GM12878 (cell line): ENCODE measurements at regions not wholly inside any gene's neighbourhood (a gene's known extent, or its start where the extent isn't known, plus 50 kb on each side); places are given as distances from the start of the nearest gene placed in this dataset.

Source experiments
- CHD2 ChIP-seq: IDR thresholded peaks from 2 replicates; pipeline ENCODE4 v1.6.1; 2011; ENCODE audit warnings: low read depth, low read length, improper control_type of control experiment, borderline replicate concordance
- CHD4 ChIP-seq: fragments of 200-600 bp; sonication (generic); IDR thresholded peaks from 2 replicates; pipeline ENCODE4 v1.6.1; 2016; ENCODE audit warnings: mild to moderate bottlenecking
- FOXM1 ChIP-seq: IDR thresholded peaks from 2 replicates; pipeline ENCODE4 v1.6.1; 2012; ENCODE audit warnings: low read depth, mild to moderate bottlenecking, inconsistent platforms, low read length, moderate library complexity
- LARP7 ChIP-seq: fragments of 450-650 bp; IDR thresholded peaks from 2 replicates; pipeline ENCODE4 v1.6.1; 2017; ENCODE audit warnings: mild to moderate bottlenecking
- NFYA ChIP-seq: IDR thresholded peaks from 2 replicates; pipeline ENCODE4 v1.6.1; 2011; ENCODE audit warnings: low read depth, mild to moderate bottlenecking, low read length, improper control_type of control experiment, borderline replicate concordance
- SIX5 ChIP-seq: IDR thresholded peaks from 2 replicates; pipeline ENCODE4 v1.6.1; 2011; ENCODE audit warnings: mild to moderate bottlenecking, low read depth, low read length, moderate library complexity; ENCODE audit not compliant: severe bottlenecking
- SMAD5 ChIP-seq: IDR thresholded peaks from 2 replicates; pipeline ENCODE4 v1.6.1; 2016; ENCODE audit warnings: antibody characterized with exemption, low read depth
- WRNIP1 ChIP-seq: IDR thresholded peaks from 2 replicates; pipeline ENCODE4 v1.6.1; 2011; ENCODE audit warnings: low read depth, low read length, improper control_type of control experiment, borderline replicate concordance
- ZNF384 ChIP-seq: IDR thresholded peaks from 2 replicates; pipeline ENCODE4 v1.6.1; 2012; ENCODE audit warnings: low read depth, mild to moderate bottlenecking, low read length, improper control_type of control experiment, borderline replicate concordance
- ZNF622 ChIP-seq: fragments of 450-650 bp; IDR thresholded peaks from 2 replicates; pipeline ENCODE4 v1.6.1; 2017; ENCODE audit warnings: mild to moderate bottlenecking, inconsistent platforms
- ZZZ3 ChIP-seq: IDR thresholded peaks from 2 replicates; pipeline ENCODE4 v1.6.1; 2011; ENCODE audit warnings: low read depth; ENCODE audit not compliant: control insufficient read depth, insufficient read length
- TF ChIP-seq, protein P1 (sequence below): IDR thresholded peaks from 2 replicates; pipeline ENCODE4 v1.6.1; 2011; ENCODE audit warnings: mild to moderate bottlenecking, low read depth, low read length, moderate library complexity; ENCODE audit not compliant: insufficient replicate concordance
- TF ChIP-seq, protein P2 (sequence below): IDR thresholded peaks from 2 replicates; pipeline ENCODE4 v1.6.1; 2012; ENCODE audit warnings: low read depth, low read length, improper control_type of control experiment
- TF ChIP-seq, protein P3 (sequence below): IDR thresholded peaks from 2 replicates; pipeline ENCODE4 v1.6.1; 2011; ENCODE audit warnings: low read depth, low read length, improper control_type of control experiment, borderline replicate concordance
- TF ChIP-seq, protein P4 (sequence below): IDR thresholded peaks from 2 replicates; pipeline ENCODE4 v1.6.1; 2011; ENCODE audit warnings: borderline replicate concordance, low read depth, mild to moderate bottlenecking, moderate library complexity, mixed read lengths, low read length; ENCODE audit not compliant: insufficient read depth; ENCODE audit errors: extremely low read length
- TF ChIP-seq, protein P5 (sequence below): IDR thresholded peaks from 2 replicates; pipeline ENCODE4 v1.6.1; 2012; ENCODE audit warnings: low read depth, low read length, improper control_type of control experiment
- TF ChIP-seq, protein P6 (sequence below): fragments of 450-650 bp; IDR thresholded peaks from 2 replicates; pipeline ENCODE4 v1.6.1; 2017; ENCODE audit warnings: mild to moderate bottlenecking
- TF ChIP-seq, protein P7 (sequence below), 3 experiments: IDR thresholded peaks in 2 of 3; conservative IDR thresholded peaks in 1 of 3; 2 replicates each; pipeline ENCODE4 v1.5.1; 2011; ENCODE audit warnings: low read depth in 3 of 3, low read length in 3 of 3, mild to moderate bottlenecking in 3 of 3, control low read depth in 2 of 3, moderate library complexity in 2 of 3, inconsistent platforms in 1 of 3, mixed read lengths in 1 of 3; ENCODE audit not compliant: control insufficient read depth in 2 of 3, insufficient read depth in 1 of 3; ENCODE audit errors: extremely low read depth in 1 of 3

DNA sequence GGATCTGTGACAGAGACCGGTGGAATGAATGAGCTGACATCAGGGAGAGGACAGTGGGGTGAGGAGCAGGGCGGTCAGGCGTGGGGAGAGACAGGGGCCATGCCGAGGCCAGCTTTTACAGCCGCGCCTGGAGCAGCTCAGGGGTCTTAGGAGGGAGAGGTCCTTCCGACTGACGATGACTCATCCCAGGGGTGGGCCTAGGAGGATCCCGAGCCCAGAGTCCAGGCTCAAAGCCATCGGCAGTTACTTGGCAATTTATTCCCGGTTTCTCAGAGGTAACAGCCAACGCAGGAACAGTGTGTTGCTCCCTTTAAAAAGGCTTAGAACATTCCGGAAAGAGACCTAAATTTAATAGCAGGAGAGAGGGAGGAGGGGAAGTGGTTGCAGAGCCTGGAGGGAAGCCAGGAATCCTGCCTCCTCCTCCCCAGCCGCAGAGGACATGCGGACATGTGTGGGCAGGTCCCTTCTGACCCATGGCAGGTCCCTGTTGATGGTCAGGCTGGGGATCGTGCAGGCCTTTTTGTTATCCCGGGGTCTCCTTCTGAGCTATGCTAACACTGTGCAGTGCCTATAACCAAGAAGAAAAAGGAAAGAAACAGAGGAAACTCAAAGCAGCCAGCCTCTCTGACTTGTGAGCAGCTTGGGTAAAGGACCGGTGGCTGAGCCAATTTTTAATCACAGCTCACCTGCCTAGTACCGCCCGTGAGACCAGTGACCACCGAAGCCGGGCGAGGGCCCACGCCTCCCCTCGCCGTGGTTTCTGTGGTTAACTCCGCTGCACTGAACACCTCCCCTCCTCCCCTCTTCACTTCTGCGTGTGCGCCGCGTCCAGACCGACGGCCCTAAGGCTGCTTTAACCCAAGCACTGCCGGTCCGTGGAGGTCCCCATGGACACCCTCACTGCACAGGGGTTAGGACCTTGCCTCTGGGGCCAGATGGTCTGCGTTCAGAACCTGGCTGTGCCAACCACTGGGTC lies 392.4 kb upstream of the PROK2 start (continued):
- TF ChIP-seq, protein P1, sequence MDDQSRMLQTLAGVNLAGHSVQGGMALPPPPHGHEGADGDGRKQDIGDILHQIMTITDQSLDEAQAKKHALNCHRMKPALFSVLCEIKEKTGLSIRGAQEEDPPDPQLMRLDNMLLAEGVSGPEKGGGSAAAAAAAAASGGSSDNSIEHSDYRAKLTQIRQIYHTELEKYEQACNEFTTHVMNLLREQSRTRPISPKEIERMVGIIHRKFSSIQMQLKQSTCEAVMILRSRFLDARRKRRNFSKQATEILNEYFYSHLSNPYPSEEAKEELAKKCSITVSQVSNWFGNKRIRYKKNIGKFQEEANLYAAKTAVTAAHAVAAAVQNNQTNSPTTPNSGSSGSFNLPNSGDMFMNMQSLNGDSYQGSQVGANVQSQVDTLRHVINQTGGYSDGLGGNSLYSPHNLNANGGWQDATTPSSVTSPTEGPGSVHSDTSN = no peak
- TF ChIP-seq NFYA (no peak), ZNF384 (no peak), ZZZ3 (no peak), SIX5 (no peak), LARP7 (peak; percentile 18; the same call in 1 of the 2 replicates), FOXM1 (no peak; the same call in 1 of the 2 replicates), CHD4 (no peak), ZNF622 (no peak), CHD2 (no peak), WRNIP1 (no peak), SMAD5 (no peak)
- TF ChIP-seq, protein P2, sequence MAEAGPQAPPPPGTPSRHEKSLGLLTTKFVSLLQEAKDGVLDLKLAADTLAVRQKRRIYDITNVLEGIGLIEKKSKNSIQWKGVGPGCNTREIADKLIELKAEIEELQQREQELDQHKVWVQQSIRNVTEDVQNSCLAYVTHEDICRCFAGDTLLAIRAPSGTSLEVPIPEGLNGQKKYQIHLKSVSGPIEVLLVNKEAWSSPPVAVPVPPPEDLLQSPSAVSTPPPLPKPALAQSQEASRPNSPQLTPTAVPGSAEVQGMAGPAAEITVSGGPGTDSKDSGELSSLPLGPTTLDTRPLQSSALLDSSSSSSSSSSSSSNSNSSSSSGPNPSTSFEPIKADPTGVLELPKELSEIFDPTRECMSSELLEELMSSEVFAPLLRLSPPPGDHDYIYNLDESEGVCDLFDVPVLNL = no peak
- TF ChIP-seq, protein P3, sequence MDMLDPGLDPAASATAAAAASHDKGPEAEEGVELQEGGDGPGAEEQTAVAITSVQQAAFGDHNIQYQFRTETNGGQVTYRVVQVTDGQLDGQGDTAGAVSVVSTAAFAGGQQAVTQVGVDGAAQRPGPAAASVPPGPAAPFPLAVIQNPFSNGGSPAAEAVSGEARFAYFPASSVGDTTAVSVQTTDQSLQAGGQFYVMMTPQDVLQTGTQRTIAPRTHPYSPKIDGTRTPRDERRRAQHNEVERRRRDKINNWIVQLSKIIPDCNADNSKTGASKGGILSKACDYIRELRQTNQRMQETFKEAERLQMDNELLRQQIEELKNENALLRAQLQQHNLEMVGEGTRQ = no peak
- TF ChIP-seq, protein P4, sequence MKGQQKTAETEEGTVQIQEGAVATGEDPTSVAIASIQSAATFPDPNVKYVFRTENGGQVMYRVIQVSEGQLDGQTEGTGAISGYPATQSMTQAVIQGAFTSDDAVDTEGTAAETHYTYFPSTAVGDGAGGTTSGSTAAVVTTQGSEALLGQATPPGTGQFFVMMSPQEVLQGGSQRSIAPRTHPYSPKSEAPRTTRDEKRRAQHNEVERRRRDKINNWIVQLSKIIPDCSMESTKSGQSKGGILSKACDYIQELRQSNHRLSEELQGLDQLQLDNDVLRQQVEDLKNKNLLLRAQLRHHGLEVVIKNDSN = no peak
- TF ChIP-seq, protein P5, sequence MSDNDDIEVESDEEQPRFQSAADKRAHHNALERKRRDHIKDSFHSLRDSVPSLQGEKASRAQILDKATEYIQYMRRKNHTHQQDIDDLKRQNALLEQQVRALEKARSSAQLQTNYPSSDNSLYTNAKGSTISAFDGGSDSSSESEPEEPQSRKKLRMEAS = peak; percentile 20; the same call in 1 of the 2 replicates
- TF ChIP-seq, protein P6, sequence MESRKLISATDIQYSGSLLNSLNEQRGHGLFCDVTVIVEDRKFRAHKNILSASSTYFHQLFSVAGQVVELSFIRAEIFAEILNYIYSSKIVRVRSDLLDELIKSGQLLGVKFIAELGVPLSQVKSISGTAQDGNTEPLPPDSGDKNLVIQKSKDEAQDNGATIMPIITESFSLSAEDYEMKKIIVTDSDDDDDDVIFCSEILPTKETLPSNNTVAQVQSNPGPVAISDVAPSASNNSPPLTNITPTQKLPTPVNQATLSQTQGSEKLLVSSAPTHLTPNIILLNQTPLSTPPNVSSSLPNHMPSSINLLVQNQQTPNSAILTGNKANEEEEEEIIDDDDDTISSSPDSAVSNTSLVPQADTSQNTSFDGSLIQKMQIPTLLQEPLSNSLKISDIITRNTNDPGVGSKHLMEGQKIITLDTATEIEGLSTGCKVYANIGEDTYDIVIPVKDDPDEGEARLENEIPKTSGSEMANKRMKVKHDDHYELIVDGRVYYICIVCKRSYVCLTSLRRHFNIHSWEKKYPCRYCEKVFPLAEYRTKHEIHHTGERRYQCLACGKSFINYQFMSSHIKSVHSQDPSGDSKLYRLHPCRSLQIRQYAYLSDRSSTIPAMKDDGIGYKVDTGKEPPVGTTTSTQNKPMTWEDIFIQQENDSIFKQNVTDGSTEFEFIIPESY = no peak
- TF ChIP-seq, protein P7, sequence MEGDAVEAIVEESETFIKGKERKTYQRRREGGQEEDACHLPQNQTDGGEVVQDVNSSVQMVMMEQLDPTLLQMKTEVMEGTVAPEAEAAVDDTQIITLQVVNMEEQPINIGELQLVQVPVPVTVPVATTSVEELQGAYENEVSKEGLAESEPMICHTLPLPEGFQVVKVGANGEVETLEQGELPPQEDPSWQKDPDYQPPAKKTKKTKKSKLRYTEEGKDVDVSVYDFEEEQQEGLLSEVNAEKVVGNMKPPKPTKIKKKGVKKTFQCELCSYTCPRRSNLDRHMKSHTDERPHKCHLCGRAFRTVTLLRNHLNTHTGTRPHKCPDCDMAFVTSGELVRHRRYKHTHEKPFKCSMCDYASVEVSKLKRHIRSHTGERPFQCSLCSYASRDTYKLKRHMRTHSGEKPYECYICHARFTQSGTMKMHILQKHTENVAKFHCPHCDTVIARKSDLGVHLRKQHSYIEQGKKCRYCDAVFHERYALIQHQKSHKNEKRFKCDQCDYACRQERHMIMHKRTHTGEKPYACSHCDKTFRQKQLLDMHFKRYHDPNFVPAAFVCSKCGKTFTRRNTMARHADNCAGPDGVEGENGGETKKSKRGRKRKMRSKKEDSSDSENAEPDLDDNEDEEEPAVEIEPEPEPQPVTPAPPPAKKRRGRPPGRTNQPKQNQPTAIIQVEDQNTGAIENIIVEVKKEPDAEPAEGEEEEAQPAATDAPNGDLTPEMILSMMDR (IDR thresholded peaks at IDR 0.05 in 2 of 3, conservative IDR thresholded peaks at IDR 0.05 in 1 of 3; ENCODE audit: control insufficient read depth in 2 of 3, extremely low read depth in 1 of 3, insufficient read depth in 1 of 3, low read depth in 3 of 3, low read length in 3 of 3) = no peak
